ENCODE measurements at regions not wholly inside any gene's neighbourhood (a gene's known extent, or its start where the extent isn't known, plus 50 kb on each side); places are given as distances from the start of the nearest gene placed in this dataset.

DNA sequence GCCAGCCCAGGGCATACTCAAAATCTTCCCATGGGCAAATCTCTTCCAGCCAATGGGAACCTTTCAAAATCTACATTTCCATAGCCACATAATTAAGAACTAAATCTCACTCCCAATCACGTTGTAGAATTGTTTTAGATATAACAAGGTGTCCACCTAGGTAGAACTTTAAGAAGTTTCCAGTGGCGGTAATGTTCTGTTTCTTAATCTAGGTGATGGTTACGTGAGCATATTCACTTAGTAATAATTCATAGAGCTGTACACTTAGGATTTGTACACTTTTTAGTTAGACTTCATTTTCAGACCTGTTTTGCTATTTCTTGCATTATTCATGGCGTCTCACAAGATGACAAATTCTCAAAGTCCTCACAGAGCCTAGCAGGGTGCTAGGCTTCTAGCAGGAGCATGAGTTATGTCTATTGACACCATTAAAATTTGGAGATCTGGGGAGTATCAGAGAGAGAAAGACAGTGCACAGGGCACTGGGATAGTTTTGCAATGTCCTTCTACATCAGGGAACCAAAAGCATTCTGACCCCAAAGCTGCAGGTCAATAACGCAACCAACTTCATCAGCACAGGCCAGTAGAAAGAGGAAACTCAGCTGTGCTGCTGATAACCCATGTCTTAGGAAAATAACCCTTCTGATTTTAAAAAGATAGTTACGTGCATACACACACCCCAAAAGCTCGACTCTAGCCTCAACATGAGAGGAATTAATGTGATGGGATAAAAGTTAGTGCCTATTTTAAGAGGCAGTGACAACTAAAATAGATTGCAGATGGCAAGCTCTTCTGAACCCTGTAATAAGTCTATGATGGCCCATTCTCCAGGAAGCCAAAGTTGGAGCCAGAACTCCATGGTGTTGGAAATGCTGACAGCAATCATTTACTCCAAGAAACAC lies 518.1 kb upstream of the JARID2 start:
- no peak for DNase-seq

DNA sequence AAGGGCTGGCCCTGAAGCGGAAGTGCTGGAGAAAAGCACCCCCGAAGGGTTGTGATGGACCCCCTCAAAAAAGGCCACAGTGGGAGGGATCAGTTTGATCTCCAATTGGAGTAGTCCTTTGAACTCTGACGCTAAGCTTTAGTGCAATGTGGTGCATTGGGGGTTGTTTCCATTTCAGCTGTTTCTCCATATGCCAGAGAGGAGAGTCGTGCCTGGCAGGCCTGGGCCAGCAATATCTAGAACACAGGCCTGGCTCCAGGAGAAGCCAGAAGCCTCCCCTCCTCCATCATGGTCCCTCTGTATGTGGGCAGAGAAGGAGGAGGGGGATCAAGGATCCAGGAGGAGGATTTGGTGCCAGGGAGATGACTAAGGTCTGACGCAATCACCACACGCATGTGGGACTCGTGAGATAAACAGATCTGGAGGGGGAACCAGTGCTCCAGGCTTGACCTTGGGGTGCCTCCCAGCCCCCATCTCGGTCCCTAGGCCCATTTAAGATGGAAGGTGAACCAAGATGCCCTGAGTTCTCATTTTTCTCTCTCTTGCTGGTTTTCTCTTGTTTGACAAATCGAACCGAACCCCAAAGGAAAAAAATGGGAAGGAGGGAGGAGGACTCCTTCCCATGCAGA lies 517.4 kb upstream of the JARID2 start:
- no peak for DNase-seq

DNA sequence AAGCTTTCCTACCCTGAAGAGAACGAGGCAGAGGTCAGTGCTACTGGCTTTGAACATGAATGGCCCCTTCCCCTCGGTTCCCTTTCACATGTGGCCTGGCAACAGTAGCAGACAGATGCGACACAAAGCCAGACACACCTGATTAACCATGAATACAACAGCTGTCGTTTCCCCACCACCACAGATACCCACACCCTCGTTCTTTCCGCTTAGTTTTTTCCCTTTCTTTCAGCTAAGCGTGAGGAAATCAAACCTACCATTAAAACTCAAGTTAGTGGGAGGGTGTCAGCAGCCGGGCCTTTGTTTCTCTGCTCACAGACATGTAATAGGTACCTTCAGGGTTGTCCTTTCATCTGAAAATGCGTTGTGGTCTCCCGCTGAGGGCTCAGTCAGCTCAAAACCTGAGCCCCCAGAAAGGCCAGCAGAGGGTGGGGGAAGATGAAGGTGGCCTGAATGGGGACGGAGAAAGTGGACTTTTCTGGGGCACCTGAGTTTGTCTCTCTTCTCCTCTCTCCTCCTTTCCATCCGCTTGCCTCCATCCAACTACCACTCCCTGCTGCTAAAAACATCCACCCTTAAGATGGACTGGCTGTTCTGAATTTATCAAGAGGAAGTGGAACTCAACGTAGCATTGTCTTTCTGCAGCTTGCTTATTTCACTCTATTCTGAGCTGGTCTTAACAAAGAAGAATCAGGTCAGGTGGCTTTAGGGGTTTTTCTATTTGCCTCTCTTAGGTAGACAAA lies 516.6 kb upstream of the JARID2 start:
- DNase-seq, result no peak

- DNase-seq, result no peak
Observed at GRCh38 chr6:14730654-14731053, 515.2 kb upstream of the JARID2 start.

- DNase-seq, result no peak
Observed at GRCh38 chr6:14731611-14732010, 514.3 kb upstream of the JARID2 start.

- DNase-seq, result no peak
Observed at GRCh38 chr6:14732226-14732843, 513.5 kb upstream of the JARID2 start.

DNA sequence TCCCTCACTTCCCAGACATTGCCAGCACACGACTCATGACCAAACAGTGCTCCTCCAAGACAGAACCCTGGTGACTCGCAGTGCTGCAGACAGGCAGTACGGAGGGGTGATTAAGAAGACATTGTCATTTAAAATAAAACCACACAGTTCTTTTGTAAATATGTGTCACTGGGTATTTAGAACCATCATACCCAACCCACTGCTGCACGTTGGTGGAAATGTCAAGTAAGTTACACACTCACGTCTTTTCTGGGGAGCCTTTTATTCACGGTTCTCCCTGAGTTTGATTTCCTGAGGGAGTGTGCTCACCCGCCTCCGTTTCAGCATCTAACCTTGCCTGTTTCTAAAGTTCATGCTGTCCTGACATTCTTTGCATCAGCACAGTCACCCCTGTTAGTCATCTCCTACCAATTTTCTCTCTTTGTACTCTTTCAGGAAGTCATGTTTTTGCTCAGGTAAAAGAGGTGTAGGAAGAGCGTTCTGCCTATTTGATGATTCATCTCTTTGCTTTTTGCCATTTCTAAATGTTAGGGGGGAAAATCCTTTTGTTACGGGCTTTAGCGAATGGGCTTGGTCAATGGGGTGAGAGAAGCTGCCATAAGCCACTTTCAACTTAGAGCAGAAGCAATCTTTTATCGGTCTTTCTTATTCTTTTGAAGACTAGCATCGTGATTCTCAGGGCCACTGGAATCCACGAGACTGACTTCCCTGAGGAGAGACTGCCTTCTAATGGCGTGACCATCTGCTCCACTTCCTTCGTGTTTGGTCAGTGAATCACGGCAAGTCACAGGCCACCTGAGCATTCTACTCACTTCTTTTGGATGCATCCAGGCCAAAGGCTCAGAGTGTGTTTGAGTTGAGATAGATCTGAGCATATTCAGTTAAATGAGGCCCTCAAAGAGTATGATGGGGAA lies 512.8 kb upstream of the JARID2 start:
- no peak for DNase-seq

DNA sequence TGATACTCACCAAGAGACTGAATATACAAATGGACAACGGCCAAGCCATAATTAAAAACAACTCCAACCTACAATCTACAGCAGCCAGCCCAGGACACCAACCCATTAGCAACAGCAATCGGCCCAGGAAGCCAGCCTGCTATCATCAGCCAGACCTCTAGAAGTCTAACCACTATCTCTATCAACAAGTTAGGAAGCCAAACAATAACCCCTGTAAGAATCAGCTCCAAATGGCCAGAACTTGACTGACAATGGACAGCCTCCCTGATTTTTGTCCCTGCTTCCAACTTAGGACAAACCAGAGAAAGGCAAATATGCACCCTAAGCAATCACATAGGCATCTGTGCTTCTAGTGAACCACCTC lies 511.8 kb upstream of the JARID2 start:
- no peak for DNase-seq

- DNase-seq, result peak; percentile 8
Observed at GRCh38 chr6:14734416-14735340, 511.2 kb upstream of the JARID2 start.

- no peak for DNase-seq
Observed at GRCh38 chr6:14735956-14736486, 509.8 kb upstream of the JARID2 start.

- no peak for DNase-seq
Observed at GRCh38 chr6:14736554-14736953, 509.3 kb upstream of the JARID2 start.

- DNase-seq, result no peak
Observed at GRCh38 chr6:14738497-14738896, 507.4 kb upstream of the JARID2 start.

DNA sequence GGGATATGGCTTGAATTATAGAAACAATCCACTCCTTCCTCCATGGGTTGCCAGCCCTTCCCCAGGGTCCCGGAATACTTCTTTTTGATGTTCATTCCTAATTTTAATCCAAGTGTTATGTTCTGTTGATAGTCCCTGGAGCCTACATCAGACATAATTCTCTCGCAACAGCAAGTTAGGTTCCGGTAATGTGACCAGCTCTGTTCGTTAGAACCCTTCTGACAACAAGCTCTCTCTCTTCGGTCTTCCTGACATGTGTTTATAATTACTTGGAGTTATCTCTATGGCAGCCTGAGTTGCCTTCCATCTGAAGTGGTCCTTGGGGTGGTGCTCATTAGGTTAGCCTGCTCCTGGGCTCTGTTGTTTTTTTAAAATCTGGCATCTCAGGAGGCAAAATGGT lies 506.9 kb upstream of the JARID2 start:
- DNase-seq, result no peak

- no peak for DNase-seq
Observed at GRCh38 chr6:14739827-14740226, 506.0 kb upstream of the JARID2 start.

DNA sequence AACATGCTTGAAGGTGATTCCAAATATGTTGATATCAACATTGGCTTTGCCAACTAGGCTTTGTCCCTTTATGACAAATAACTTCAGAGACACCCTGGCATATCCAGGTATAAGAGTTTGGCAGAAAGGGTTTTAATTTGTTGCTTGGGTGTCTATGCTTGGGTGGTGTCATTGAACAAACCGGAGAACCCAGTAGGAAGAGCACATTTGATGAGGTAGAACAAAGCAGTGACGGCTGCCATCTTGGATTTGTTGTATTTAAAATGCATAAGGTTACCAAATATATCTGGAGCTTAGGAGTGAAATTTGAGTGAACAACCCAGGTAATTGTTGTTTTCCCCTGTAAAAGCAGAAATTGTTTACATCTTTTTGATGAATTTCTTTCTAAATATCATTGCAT lies 503.7 kb upstream of the JARID2 start:
- no peak for DNase-seq

DNA sequence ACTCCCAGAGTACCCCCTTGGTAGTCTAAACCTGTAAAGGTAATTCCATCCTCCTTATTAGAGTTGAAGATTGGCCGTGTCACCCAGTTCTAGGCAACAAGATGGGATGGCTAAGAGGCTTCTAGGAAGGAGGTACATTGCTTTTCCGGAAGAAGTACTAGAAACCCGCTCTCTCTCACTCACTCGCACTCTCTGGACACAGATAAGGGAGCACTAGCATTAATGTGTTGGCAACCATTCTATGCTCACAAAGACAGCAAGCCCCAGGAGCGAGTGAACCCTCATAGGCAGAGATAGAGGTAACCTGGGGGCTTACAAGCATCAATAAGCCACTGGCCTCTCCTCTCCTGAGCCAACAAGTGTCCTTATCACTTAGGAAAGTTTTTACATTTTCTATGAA lies 503.2 kb upstream of the JARID2 start:
- no peak for DNase-seq

- DNase-seq, result no peak
Observed at GRCh38 chr6:14743144-14743473, 502.8 kb upstream of the JARID2 start.

- DNase-seq, result peak; percentile 92
Observed at GRCh38 chr6:14743474-14744211, 502.2 kb upstream of the JARID2 start.

DNA sequence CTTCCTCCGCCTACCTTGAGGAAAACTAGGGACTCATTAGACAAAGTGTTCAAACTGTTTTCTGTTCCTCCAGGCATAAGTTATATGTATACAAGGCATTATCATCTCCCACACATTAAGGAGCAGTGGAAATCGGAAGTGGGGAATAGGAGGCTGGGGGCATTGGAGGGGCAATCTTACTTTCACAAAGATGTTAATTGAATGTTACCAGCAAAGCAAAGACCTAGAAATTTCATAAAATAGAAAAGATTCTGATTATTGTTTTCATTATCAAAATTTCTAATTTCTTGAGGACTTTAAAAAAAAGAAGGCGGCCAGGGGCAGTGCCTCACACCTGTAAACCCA lies 501.7 kb upstream of the JARID2 start:
- no peak for DNase-seq

- no peak for DNase-seq
Observed at GRCh38 chr6:14746139-14746837, 499.6 kb upstream of the JARID2 start.

All from amniotic stem cell (primary cell).